CD4-positive, alpha-beta T cell treated with Interferon alpha-2 for 1 hour (primary cell): ENCODE measurements at regions not wholly inside any gene's neighbourhood (a gene's known extent, or its start where the extent isn't known, plus 50 kb on each side); places are given as distances from the start of the nearest gene placed in this dataset.
"Not testable (repeated sequence)": the region's sequence is repeated elsewhere in the genome, so short reads cannot be mapped to it uniquely, and the experiment has no call there.

Experiments used
- DNase-seq, 2 donors: peaks; one replicate each; pipeline ENCODE4 v3.0.0-alpha.2; 2020 to 2022

GRCh38 chr9:95391271-95391670, 73.8 kb upstream of the FANCC start:
- DNase-seq, result not testable (repeated sequence)

- no peak for DNase-seq
Observed at GRCh38 chr9:95389373-95389772, 71.9 kb upstream of the FANCC start.

- DNase-seq, result no peak
Observed at GRCh38 chr9:95386843-95387242, 69.3 kb upstream of the FANCC start.

- no peak for DNase-seq
Observed at GRCh38 chr9:95385521-95385920, 68.0 kb upstream of the FANCC start.

GRCh38 chr9:95383845-95384244, 66.3 kb upstream of the FANCC start:
- no peak for DNase-seq

- DNase-seq, result no peak
Observed at GRCh38 chr9:95383185-95383676, 65.7 kb upstream of the FANCC start.

- no peak for DNase-seq
Observed at GRCh38 chr9:95382433-95382832, 64.9 kb upstream of the FANCC start.

DNA sequence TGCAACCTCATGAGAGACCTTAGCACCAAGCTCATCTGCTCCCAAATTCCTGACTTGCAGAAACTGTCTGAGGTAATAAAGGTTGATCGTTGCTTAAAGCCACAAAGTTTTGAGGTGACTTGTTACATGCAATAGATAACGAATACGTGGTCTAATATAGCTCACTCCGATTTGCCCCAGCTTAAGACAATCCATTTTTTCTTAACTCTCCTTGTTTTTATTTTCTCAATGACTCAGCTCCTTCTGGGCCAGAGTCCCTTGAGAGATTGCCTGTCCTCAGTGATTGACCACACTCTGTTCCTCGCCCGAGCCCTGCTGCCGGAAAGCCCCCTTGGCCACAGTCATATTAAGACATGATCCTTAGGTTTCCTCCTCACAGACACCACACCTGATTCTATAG, 63.7 kb upstream of the FANCC start:
- no peak for DNase-seq

DNA sequence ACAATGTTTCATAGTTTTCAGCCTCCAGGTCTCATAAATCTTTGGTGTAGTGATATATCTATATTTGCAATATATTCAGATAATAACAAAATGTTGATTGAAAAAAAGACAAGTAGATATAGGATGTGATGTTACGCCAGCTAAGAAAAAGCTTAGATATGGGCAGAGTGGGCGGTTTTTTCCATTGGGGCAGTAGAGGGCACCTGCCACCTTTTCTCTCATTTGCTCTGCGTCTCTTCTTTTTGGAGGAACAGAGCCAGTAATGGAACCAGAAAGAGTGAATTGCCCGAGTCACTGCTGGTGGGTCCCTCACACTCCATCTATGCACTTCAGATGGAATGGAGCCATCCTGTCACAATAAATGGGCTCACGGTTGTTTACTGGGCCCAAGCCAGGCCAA, 62.1 kb upstream of the FANCC start:
- DNase-seq, result peak in 1 of 2 donors; percentile 49

- DNase-seq, result no peak
Observed at GRCh38 chr9:95373782-95374487, 56.4 kb upstream of the FANCC start.

DNA sequence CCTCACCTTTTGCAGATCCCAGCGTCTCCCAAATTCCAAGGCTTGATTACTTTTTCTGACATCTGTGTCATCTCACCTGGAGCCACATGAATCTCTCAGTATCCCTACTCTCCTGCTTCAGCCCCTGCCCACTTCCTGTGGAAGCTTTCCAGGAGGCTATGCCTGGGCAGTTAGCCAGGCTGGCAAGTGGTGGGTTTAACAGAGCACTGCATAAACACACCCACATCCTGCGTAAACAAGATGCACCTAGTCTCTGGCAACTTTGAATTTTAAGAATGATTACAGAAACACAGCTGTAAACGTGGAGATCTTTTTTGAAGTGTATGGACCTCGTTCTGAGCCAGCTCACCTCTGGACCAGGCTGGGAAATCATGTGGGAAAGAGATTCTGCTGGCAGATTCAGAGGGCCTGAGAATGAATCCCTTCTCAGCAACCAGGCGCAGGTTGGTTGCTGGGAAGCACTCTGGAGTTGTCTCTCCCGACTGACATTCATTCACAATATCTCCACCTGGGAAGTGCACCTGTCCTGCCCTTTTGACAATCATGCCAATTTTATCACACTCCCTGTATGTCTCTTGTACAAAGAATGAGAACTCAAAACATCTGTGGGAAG, 55.7 kb upstream of the FANCC start:
- DNase-seq, result no peak

DNA sequence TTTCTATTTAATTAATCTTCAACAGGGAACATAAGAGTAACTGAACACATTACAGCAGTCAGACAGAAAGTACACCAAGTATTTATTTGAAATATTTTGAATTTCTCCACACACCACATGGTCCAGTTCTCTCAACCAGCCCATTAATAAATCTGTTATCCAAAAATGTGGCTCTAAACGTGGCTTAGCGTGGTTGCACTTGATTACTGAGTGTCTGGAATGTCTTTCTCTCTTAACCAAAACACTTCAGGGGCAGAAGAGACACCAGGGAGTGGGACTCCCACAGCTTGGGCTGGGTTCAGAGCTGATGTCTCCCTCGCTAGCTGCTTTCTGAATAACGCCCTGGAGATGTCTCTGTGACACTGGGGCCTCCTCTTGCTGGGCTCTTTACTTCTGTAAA, 52.6 kb upstream of the FANCC start:
- DNase-seq, result no peak

DNA sequence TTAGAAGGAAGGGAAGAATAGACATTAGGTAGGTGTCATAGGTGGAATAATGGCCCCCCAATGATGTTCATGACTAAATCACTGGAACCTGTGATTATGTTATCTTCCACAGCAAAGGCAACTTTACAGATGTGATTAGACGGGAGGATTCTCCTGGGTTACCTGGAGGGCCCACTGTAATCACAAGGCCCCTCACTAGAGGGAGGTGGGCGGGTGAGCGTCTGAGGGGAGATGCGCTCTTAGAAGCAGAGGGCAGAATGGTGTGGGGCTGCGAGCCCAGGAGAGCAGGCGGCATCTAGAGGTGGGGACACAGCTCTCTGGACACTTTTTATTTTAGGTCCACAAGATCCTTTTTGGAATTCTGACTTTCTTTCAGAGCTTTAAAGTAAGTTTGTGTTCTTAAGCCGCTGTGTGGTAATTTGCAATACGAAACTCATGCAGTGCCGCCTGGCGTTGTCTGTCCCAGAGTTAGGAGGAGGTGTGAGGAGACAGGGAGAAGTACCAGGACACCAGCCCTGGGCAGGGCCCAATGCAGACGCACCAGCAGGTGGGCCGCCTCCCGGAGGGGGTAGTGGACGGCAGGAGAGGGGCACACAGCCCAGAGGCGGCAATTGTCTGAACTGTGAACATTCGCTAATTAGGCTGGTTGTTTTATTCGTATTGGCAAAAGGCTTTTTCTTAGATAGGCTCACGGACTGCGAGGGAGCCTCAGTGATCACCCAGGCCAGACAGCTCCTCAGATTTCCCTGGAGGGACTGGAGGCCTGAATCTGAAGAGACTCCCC, 51.1 kb upstream of the FANCC start:
- DNase-seq, result no peak
